ENCODE measurements at regions not wholly inside any gene's neighbourhood (a gene's known extent, or its start where the extent isn't known, plus 50 kb on each side); places are given as distances from the start of the nearest gene placed in this dataset.

GRCh38 chr4:138816875-138817274 lies 198.7 kb upstream of the NOCT start:
- Histone ChIP-seq H3K36me3 (no peaks in the 10 kb centered on the region), H3K4me3 (no peak overlapping the region), H4K20me1 (no peaks in the 10 kb centered on the region), H3K27me3 (no peaks in the 10 kb centered on the region), H3K4me1 (peaks cover 0 to 8% (median 5%) of the 10 kb centered on the region in 10 experiments; a peak in 8 of 20 replicates), H3K9me3 (replicated peaks in 1 of 11) (peaks cover 0 to 17% (median 6%) of the 10 kb centered on the region in 11 experiments; a peak in 10 of 22 replicates), H3K4me2 (no peak overlapping the region), H3K27ac (no peak overlapping the region), H3K9ac (no peak overlapping the region)
- TF ChIP-seq Cebpa-rat (IDR thresholded peaks at IDR 0.05) = no peak

DNA sequence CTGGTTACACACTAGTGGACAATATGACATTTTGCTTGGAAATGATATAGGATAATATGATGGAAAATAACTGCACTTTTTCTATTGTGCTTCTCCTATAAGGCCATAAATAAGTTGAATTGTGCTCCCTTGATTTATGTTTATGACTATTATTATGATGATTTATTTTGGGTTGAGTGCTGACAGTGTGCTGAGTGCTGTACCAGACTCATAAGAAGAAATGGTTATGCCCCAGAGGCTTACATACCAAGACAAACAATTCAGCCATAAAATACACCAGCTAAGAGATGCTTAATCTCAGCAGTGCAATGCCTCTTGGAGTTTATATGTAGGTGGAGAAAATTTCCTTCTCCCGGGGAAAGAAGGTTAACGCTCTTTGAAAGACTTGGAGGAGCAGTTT lies 199.8 kb upstream of the NOCT start:
- Histone ChIP-seq H3K36me3 (no peaks in the 10 kb centered on the region), H3K9me3 (replicated peaks in 1 of 11) (peaks cover 0 to 17% (median 6%) of the 10 kb centered on the region in 11 experiments; a peak in 10 of 22 replicates), H3K9ac (no peak overlapping the region), H4K20me1 (no peaks in the 10 kb centered on the region), H3K4me2 (no peak overlapping the region), H3K27me3 (no peaks in the 10 kb centered on the region), H3K27ac (no peak overlapping the region), H3K4me3 (no peak overlapping the region), H3K4me1 (no peaks in the 10 kb centered on the region)
- no peak for TF ChIP-seq Cebpa-rat (IDR thresholded peaks at IDR 0.05)

DNA sequence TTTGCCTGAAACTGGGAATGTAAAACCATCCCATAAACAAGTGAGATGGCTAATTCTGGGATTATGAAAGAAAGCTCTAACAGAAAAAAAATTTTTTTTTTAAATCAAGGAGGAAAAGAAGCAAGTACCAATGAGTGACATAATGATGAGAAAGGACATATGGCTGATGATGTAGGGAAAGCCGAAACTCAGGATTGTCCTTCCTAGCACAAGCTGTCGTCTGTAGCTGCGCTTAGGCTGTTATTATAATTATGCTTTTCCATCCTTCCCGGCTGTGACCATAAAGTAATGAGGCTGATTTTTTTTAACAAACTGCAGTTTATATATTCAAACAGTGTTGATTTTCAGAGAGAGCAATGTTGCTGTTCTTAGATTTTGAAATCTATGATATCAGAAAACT lies 209.8 kb upstream of the NOCT start:
- Histone ChIP-seq H3K36me3 (no peaks in the 10 kb centered on the region), H3K27ac (no peak overlapping the region), H3K9me3 (replicated peaks in 1 of 11) (no peaks in the 10 kb centered on the region), H3K9ac (no peak overlapping the region), H3K4me1 (no peaks in the 10 kb centered on the region), H3K4me3 (no peak overlapping the region), H3K4me2 (no peak overlapping the region), H4K20me1 (no peaks in the 10 kb centered on the region), H3K27me3 (no peaks in the 10 kb centered on the region)
- no peak for TF ChIP-seq Cebpa-rat (IDR thresholded peaks at IDR 0.05)

- Histone ChIP-seq H4K20me1 (no peaks in the 10 kb centered on the region), H3K27ac (no peak overlapping the region), H3K4me3 (no peak overlapping the region), H3K4me1 (no peaks in the 10 kb centered on the region), H3K36me3 (no peaks in the 10 kb centered on the region), H3K27me3 (no peaks in the 10 kb centered on the region), H3K9me3 (replicated peaks in 1 of 11) (no peaks in the 10 kb centered on the region), H3K9ac (no peak overlapping the region), H3K4me2 (no peak overlapping the region)
- TF ChIP-seq Cebpa-rat (IDR thresholded peaks at IDR 0.05) = no peak
Observed at GRCh38 chr4:138804711-138805110, 210.9 kb upstream of the NOCT start.

GRCh38 chr4:138803051-138803450 lies 212.5 kb upstream of the NOCT start:
- no peaks in the 10 kb centered on the region for H3K36me3 ChIP-seq
- no peaks in the 10 kb centered on the region for H3K9me3 ChIP-seq (replicated peaks in 1 of 11)
- no peaks in the 10 kb centered on the region for H4K20me1 ChIP-seq
- H3K4me2 ChIP-seq = no peak overlapping the region
- TF ChIP-seq Cebpa-rat (IDR thresholded peaks at IDR 0.05) = no peak
- no peak overlapping the region for H3K27ac ChIP-seq
- no peaks in the 10 kb centered on the region for H3K27me3 ChIP-seq
- H3K4me3 ChIP-seq = no peak overlapping the region
- H3K9ac ChIP-seq = no peak overlapping the region
- no peaks in the 10 kb centered on the region for H3K4me1 ChIP-seq

GRCh38 chr4:138802499-138802898 lies 213.1 kb upstream of the NOCT start:
- no peaks in the 10 kb centered on the region for H3K27me3 ChIP-seq
- no peak for TF ChIP-seq Cebpa-rat (IDR thresholded peaks at IDR 0.05)

DNA sequence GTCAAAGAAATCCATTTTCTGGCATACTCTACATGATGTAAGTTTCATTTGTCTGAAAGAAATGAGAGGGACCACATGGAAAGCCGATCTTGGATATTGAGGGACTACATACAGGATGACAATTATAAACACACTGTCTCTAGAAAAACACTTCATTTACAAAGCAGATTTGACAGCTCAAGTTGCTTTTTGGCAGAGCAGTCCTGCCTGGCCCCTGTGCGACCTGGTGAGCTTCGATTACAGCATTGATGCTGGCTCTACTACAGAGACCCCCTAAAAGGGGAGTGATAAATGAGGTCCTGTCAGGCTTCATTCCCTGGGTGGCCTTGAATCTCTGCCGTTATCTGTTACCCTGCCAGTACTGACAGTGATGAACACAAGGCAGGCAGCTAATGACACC lies 215.2 kb upstream of the NOCT start:
- Histone ChIP-seq H3K4me2 (no peak overlapping the region), H3K9me3 (replicated peaks in 1 of 11) (no peaks in the 10 kb centered on the region), H3K9ac (no peak overlapping the region), H3K4me3 (no peak overlapping the region), H3K27me3 (no peaks in the 10 kb centered on the region), H3K4me1 (no peaks in the 10 kb centered on the region), H3K27ac (no peak overlapping the region), H3K36me3 (no peaks in the 10 kb centered on the region), H4K20me1 (no peaks in the 10 kb centered on the region)
- no peak for TF ChIP-seq Cebpa-rat (IDR thresholded peaks at IDR 0.05)

More at GRCh38 chr4:138802499-138802898, 213.1 kb upstream of the NOCT start:
- no peak overlapping the region for H3K4me2 ChIP-seq
- no peaks in the 10 kb centered on the region for H3K36me3 ChIP-seq
- no peak overlapping the region for H3K4me3 ChIP-seq
- H3K27ac ChIP-seq = no peak overlapping the region
- no peaks in the 10 kb centered on the region for H3K9me3 ChIP-seq (replicated peaks in 1 of 11)
- no peaks in the 10 kb centered on the region for H4K20me1 ChIP-seq
- H3K9ac ChIP-seq = no peak overlapping the region
- no peaks in the 10 kb centered on the region for H3K4me1 ChIP-seq

DNA sequence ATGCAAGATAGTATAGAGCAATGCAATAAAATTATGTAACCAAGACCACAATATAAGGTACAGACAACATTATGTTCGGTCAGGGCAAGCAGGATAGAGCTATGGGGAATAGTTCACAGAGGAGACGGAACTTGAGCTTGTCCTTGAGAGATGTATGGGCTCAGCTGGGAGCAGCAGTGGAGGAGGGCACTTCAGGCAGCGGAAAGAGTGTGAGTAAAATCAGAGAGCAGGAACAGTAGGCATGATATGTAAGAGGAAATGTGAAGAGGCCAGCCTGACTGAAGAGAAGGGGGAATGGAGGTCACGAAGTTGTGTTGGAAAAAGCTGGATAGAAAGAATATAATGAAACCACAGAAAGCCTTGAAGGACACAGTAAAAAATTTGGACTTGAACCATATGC lies 217.2 kb upstream of the NOCT start:
- Histone ChIP-seq H3K9me3 (replicated peaks in 1 of 11) (no peaks in the 10 kb centered on the region), H3K27me3 (no peaks in the 10 kb centered on the region), H4K20me1 (no peaks in the 10 kb centered on the region), H3K9ac (no peak overlapping the region), H3K4me2 (no peak overlapping the region), H3K4me3 (no peak overlapping the region), H3K27ac (no peak overlapping the region), H3K36me3 (no peaks in the 10 kb centered on the region), H3K4me1 (no peaks in the 10 kb centered on the region)
- TF ChIP-seq Cebpa-rat (IDR thresholded peaks at IDR 0.05) = no peak

GRCh38 chr4:138797646-138798045 lies 217.9 kb upstream of the NOCT start:
- H3K4me2 ChIP-seq = no peak overlapping the region
- H3K9me3 ChIP-seq (replicated peaks in 1 of 11) = peaks cover 0 to 6% (median 0%) of the 10 kb centered on the region in 11 experiments; a peak in 5 of 22 replicates
- TF ChIP-seq Cebpa-rat (IDR thresholded peaks at IDR 0.05) = no peak
- no peak overlapping the region for H3K9ac ChIP-seq
- H3K4me3 ChIP-seq = no peak overlapping the region
- H4K20me1 ChIP-seq = no peaks in the 10 kb centered on the region
- H3K27ac ChIP-seq = no peak overlapping the region
- H3K4me1 ChIP-seq = peaks cover 0 to 4% (median 0%) of the 10 kb centered on the region in 10 experiments; a peak in 1 of 20 replicates
- no peaks in the 10 kb centered on the region for H3K36me3 ChIP-seq
- H3K27me3 ChIP-seq = no peaks in the 10 kb centered on the region

- no peak overlapping the region for H3K4me3 ChIP-seq
- no peaks in the 10 kb centered on the region for H4K20me1 ChIP-seq
- H3K27me3 ChIP-seq = no peaks in the 10 kb centered on the region
- H3K27ac ChIP-seq = no peak overlapping the region
- H3K4me2 ChIP-seq = no peak overlapping the region
- TF ChIP-seq Cebpa-rat (IDR thresholded peaks at IDR 0.05) = no peak
- peaks cover 0 to 4% (median 0%) of the 10 kb centered on the region in 10 experiments; a peak in 1 of 20 replicates for H3K4me1 ChIP-seq
- no peak overlapping the region for H3K9ac ChIP-seq
- H3K36me3 ChIP-seq = no peaks in the 10 kb centered on the region
- peaks cover 0 to 6% (median 0%) of the 10 kb centered on the region in 11 experiments; a peak in 5 of 22 replicates for H3K9me3 ChIP-seq (replicated peaks in 1 of 11)
Observed at GRCh38 chr4:138796761-138797160, 218.8 kb upstream of the NOCT start.
